ENCODE measurements at regions not wholly inside any gene's neighbourhood (a gene's known extent, or its start where the extent isn't known, plus 50 kb on each side); places are given as distances from the start of the nearest gene placed in this dataset.

DNA sequence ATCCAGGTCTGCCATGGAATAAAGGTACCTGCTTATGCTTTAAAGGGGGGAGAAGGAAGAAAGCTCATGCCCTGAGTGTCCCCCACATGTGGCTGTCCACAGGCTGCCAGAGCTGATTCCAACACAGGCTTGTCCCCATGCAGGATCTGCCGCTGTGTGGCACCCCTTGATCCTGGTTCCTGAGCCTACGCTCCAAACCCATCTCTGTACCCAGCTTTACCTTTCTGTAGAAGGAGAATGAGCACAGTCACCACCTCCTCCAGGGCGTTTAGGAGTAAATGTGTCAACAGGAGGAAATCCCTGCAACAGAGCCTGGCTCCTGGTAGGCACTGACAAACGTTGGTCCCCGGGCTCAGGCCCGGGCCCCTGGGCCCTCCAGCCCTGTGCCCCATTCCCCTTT is 175.6 kb downstream of the RBFOX3 start:
- in situ Hi-C loops (cut with MboI; ENCODE audit: low pct_unique_long_range_greater_than_20kb in 2 of 9, low sequenced_read_pairs in 9 of 9, unreplicated experiment in 9 of 9), result no loop called here
- Histone ChIP-seq H3K27ac (no peak overlapping the region), H3K4me3 (no peak overlapping the region), H3K4me1 (replicated peaks in 1 of 2) (peaks cover 28% of the 10 kb centered on the region in 2 donors)
- no peak for ATAC-seq (replicated peaks in 6 of 8)
- 0 to 90% (median 50%) methylated on average over 2 of the region's 6 CpGs; no CpG with 5 or more reads in 6 of the 10 experiments for WGBS, 10 experiments

DNA sequence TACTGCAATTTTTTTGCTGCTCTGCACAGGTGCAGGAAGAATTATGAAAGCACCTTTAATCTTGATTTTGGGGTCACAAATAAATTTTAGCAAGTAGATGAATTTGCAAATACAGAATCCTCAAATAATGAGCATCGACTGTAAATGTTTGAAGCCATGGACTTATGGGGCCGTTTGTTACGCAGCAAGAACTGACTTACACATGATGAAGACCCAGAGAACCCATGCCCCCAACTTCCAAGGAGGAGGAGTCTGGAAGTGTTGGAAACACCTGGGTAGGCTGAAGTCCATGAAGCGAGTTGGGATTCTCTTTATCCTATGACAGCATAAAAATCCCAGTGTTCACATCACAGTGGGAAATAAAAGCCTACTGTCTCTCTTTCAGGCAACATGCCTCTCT is 176.6 kb downstream of the RBFOX3 start:
- Histone ChIP-seq H3K27ac (no peak overlapping the region), H3K4me3 (no peak overlapping the region), H3K4me1 (replicated peaks in 1 of 2) (peaks cover 19 to 22% of the 10 kb centered on the region in 2 donors)
- WGBS, 10 experiments, result 52 to 92% (median 80%) methylated on average over 2 to 3 of the region's 4 CpGs; no CpG with 5 or more reads in 3 of the 10 experiments
- ATAC-seq (replicated peaks in 6 of 8), result no peak
- in situ Hi-C loops (cut with MboI; ENCODE audit: low pct_unique_long_range_greater_than_20kb in 2 of 9, low sequenced_read_pairs in 9 of 9, unreplicated experiment in 9 of 9), result no loop called here

DNA sequence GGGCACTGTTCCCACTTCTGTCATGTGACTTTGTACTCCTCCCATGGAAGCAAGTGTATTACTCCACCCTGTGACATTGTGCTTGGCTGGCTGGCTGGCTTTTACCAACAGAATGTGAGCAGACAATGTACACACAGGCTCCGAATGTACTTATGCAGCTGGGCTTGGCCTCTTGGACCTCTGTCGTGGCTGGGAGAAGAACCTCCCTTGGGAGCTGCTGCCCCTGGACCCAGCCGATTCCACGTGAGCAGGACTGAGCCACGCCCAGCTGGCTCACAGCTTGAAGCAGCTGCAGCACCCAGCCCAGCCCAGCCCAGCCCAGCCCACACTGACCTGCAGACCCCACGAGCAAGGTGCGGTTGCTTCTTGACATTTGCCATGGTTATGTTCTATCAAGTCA is 177.5 kb downstream of the RBFOX3 start:
- no peak overlapping the region for H3K27ac ChIP-seq
- WGBS, 10 experiments, result 0% methylated on average over 1 of the region's 7 CpGs; no CpG with 5 or more reads in 9 of the 10 experiments
- peaks cover 11 to 13% of the 10 kb centered on the region in 2 donors for H3K4me1 ChIP-seq (replicated peaks in 1 of 2)
- peak in 7 of 8 experiments; percentile 26 to 94 (median 55) for ATAC-seq (replicated peaks in 6 of 8)
- in situ Hi-C loops (cut with MboI; ENCODE audit: low pct_unique_long_range_greater_than_20kb in 2 of 9, low sequenced_read_pairs in 9 of 9, unreplicated experiment in 9 of 9), result no loop called here
- H3K4me3 ChIP-seq, result no peak overlapping the region

DNA sequence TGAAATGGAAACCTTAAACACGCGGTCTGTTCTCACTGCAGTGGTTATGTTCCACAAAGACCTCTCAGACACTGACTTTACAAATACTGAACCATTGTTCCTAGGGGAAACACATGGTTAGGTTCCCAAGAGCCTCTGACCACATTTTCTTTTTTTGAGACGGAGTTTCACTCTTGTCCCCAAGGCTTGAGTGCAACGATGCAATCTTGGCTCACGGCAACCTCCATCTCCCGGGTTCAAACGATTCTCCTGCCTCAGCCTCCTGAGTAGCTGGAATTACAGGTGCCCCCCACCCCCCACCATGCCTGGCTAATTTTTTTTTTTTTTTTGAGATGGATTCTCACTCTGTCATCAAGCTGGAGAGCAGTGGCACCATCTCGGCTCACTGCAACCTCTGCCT is 179.7 kb downstream of the RBFOX3 start:
- Histone ChIP-seq H3K4me3 (no peak overlapping the region), H3K4me1 (replicated peaks in 1 of 2) (no peaks in the 10 kb centered on the region), H3K27ac (no peak overlapping the region)
- 22 to 85% (median 77%) methylated on average over 2 to 7 of the region's 8 CpGs; no CpG with 5 or more reads in 2 of the 10 experiments for WGBS, 10 experiments
- no peak for ATAC-seq (replicated peaks in 6 of 8)
- in situ Hi-C loops (cut with MboI; ENCODE audit: low pct_unique_long_range_greater_than_20kb in 2 of 9, low sequenced_read_pairs in 9 of 9, unreplicated experiment in 9 of 9), result no loop called here

DNA sequence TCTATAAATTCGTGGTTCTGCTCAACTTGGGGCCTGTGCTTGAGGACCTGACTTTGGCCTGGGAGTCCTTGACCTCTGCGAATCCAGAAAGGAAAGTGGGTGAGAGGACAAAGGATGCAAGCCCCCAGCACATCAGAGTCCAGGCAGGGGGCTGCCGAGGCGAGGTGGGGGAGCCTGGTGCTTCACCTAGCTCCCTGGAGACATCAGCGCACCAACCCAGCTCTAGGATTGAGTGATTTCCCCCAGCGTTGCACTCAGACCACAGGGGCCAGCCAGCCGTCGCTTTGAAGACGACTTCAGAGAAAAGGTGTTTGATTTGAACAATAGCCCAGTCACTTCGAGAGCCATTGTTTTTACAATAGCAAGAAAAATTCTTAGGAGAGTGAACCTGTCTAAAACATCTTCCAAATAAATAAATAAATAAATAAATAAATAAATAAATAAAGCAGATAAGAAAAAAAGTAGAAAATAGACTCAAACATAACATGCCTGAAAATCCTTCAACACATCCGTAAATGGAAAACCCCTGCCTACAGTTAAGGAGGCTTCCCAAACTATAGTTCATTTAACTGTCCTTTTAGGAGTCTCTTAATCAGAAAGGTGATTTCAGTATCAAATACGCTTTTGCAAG is 180.9 kb downstream of the RBFOX3 start:
- H3K4me1 ChIP-seq (replicated peaks in 1 of 2), result no peaks in the 10 kb centered on the region
- ATAC-seq (replicated peaks in 6 of 8), result no peak
- in situ Hi-C loops (cut with MboI; ENCODE audit: low pct_unique_long_range_greater_than_20kb in 2 of 9, low sequenced_read_pairs in 9 of 9, unreplicated experiment in 9 of 9), result no loop called here
- WGBS, 10 experiments, result 25 to 100% (median 70%) methylated on average over 1 to 11 of the region's 12 CpGs; no CpG with 5 or more reads in 1 of the 10 experiments
- no peak overlapping the region for H3K4me3 ChIP-seq
- no peak overlapping the region for H3K27ac ChIP-seq

DNA sequence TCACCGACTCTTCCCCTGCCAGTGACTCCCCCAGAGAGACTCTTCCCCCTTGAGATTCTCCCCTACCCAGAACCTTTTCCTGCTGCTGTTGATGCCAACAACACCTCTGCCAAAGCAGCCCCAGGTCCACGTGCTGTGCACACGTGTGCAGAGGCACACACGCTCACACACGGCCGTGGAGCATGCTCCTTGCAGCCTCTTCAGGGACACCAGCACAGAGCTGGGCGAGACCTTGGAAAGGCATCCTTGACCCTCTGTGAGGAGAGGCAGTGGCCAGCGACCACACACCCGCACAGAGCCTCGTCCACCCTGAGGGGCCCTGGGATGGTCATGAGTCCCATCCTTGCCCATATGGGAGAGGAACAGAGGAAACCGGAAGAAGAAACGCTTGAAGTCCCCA is 181.9 kb downstream of the RBFOX3 start:
- no peaks in the 10 kb centered on the region for H3K4me1 ChIP-seq (replicated peaks in 1 of 2)
- no peak overlapping the region for H3K4me3 ChIP-seq
- H3K27ac ChIP-seq, result no peak overlapping the region
- ATAC-seq (replicated peaks in 6 of 8), result no peak
- in situ Hi-C loops (cut with MboI; ENCODE audit: low pct_unique_long_range_greater_than_20kb in 2 of 9, low sequenced_read_pairs in 9 of 9, unreplicated experiment in 9 of 9), result no loop called here
- 25 to 86% (median 80%) methylated on average over 1 to 4 of the region's 12 CpGs; no CpG with 5 or more reads in 7 of the 10 experiments for WGBS, 10 experiments

DNA sequence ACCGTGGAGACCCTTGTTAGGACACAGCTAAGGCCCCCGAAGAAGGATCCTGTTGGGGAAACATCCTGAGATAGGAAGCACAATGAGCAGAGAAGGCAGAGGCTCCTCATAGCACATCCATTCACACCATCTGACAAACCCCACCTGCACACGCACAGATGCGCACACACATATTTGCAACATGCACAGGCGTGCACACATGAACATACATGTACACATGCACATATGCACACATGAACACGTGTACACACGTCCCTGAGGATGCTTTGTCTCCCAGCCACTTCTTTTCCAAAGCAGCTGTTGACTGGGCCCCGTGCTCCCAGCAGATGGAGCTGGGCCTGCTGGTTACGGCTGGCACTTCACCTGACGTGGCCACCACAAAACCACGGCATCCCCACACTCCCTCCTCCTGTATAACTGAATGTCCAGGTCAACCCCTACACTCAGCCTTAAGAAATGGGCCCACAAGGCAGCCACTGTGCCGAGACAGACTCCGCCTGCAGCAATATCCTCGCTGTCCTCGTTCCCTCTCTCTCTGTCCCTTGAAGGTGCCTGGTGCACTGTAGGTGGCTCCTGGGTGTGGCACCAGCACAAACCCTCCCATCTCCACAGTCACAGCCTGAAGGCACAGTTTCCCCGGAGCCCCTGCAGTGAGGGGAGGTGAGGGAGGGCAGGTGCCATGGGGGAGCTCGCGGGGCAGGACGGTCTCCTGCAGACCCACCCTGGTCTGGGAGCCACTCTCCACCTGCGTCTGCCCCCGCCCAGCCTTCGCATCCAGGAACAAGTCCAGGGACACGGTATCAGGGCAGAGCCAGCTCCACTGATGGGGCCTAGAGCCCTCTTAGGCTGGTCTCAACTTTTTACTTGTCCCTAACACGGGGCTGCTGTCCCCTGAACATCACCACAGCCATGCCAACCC is 183.0 kb downstream of the RBFOX3 start:
- in situ Hi-C loops (cut with MboI; ENCODE audit: low pct_unique_long_range_greater_than_20kb in 2 of 9, low sequenced_read_pairs in 9 of 9, unreplicated experiment in 9 of 9), result no loop called here
- no peak overlapping the region for H3K4me3 ChIP-seq

DNA sequence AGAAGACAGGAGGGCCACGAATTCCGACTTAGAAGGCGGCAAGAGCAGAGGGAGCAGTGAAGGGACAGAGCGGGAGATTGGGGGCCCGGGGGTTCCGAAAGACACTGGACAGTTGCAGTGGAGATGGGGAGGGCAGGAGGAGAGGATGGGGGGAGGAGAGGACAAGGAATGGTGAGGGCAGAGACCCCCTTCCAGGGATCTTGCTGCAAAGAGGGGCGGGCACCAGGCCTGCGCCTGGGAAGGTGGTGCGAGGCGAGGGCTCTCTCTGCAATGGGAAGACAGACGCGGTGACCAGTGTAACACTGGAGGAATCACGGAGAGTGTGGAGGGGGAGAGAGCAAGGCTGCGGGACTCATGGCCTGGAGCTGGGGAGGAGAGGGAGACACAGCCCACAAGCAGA is 185.2 kb downstream of the RBFOX3 start:
- in situ Hi-C loops (cut with MboI; ENCODE audit: low pct_unique_long_range_greater_than_20kb in 2 of 9, low sequenced_read_pairs in 9 of 9, unreplicated experiment in 9 of 9), result no loop called here
- Histone ChIP-seq H3K4me1 (replicated peaks in 1 of 2) (peaks cover 0 to 6% of the 10 kb centered on the region in 2 donors), H3K27ac (no peak overlapping the region), H3K4me3 (no peak overlapping the region)
- WGBS, 10 experiments, result 20 to 100% (median 72%) methylated on average over 1 to 4 of the region's 14 CpGs; no CpG with 5 or more reads in 4 of the 10 experiments
- no peak for ATAC-seq (replicated peaks in 6 of 8)

More for the DNA sequence above, 183.0 kb downstream of the RBFOX3 start:
- peak in 3 of 8 experiments; percentile 13 to 15 (median 15) for ATAC-seq (replicated peaks in 6 of 8)
- Histone ChIP-seq H3K4me1 (replicated peaks in 1 of 2) (no peaks in the 10 kb centered on the region), H3K27ac (no peak overlapping the region)
- whole genome bisulfite sequencing, 10 experiments, result 0 to 100% (median 70%) methylated on average over 1 to 6 of the region's 24 CpGs; no CpG with 5 or more reads in 2 of the 10 experiments

DNA sequence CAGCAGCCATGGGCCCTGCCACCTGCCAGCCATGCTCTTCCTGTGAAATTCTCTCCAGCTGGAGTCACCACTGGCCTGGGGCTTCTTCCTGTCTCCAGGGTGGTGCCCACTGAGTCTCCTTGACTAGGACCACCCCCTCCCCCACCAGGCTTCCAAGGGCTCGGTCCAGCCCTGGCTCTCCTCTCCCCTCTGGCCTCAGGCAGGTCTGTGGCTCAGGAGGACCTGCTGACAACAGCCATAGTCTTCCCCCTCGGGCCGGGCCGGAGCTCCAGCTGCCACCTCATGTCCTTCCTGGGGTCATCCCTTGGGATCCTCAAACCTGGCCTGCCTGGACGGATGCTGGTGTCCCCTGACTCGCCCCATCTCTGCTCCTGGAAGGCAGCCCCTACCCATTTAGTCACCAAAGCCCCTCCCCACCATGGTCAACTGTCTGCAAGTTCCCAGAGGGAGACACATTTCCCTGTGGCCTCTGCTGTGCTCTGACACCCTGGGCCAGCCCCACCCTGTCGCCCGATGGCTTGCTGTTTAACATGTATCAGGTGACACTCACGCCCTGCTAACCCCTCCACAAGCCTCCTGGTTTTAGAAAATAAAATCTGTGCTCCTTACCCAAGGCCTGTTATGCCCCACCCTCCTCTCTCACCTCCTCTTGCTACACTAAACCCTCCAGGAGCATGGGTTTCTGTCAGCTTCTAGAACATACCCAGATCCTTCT is 186.2 kb downstream of the RBFOX3 start:
- 32 to 90% (median 60%) methylated on average over 1 to 4 of the region's 9 CpGs; no CpG with 5 or more reads in 5 of the 10 experiments for WGBS, 10 experiments
- no peak overlapping the region for H3K27ac ChIP-seq
- in situ Hi-C loops (cut with MboI; ENCODE audit: low pct_unique_long_range_greater_than_20kb in 2 of 9, low sequenced_read_pairs in 9 of 9, unreplicated experiment in 9 of 9), result loop anchor here in 2 of 9 experiments (25.0 kb wide), 1 partner anchor 288 kb away; no protein-coding TSS in a partner anchor
- no peak overlapping the region for H3K4me3 ChIP-seq
- peaks cover 0 to 12% of the 10 kb centered on the region in 2 donors for H3K4me1 ChIP-seq (replicated peaks in 1 of 2)
- peak in 1 of 8 experiments; percentile 19 for ATAC-seq (replicated peaks in 6 of 8)

DNA sequence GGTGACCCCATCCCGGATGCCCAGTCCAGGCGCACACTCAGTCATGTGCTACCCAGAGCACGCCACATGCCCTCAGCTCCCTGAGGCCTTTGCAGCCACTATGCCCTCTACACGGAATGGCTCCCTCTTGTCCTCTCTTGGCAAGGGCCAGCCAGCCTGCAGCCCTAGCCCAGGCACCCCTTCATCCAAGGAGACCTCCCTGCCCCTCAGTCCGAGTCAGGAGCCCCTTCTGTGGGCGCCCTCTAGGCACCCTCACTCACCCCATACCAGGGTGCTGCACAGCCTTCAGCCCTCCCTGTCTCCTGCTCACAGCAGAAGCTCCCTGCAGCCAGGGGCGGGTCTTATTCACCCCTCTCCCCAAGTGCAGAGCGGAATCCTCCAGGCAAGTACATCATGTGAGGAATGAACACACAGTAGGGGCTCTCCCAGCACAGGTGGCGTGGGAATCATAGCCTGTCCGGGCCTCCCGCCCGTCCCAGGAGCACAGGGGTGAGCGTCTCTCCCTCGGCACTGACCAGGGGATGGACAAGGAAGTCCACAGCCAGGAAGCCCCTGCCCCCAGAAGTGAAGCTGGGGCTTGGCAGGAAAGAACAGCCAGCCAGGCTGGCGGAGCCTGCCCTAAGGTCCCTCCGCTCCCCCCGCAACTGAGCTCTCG is 186.9 kb downstream of the RBFOX3 start:
- H3K4me1 ChIP-seq (replicated peaks in 1 of 2), result peaks cover 0 to 12% of the 10 kb centered on the region in 2 donors
- no peak overlapping the region for H3K27ac ChIP-seq
- 30 to 82% (median 50%) methylated on average over 2 to 5 of the region's 18 CpGs; no CpG with 5 or more reads in 5 of the 10 experiments for WGBS, 10 experiments
- no peak overlapping the region for H3K4me3 ChIP-seq
- no peak for ATAC-seq (replicated peaks in 6 of 8)
- in situ Hi-C loops (cut with MboI; ENCODE audit: low pct_unique_long_range_greater_than_20kb in 2 of 9, low sequenced_read_pairs in 9 of 9, unreplicated experiment in 9 of 9), result loop anchor here in 2 of 9 experiments (25.0 kb wide), 1 partner anchor 288 kb away; no protein-coding TSS in a partner anchor

DNA sequence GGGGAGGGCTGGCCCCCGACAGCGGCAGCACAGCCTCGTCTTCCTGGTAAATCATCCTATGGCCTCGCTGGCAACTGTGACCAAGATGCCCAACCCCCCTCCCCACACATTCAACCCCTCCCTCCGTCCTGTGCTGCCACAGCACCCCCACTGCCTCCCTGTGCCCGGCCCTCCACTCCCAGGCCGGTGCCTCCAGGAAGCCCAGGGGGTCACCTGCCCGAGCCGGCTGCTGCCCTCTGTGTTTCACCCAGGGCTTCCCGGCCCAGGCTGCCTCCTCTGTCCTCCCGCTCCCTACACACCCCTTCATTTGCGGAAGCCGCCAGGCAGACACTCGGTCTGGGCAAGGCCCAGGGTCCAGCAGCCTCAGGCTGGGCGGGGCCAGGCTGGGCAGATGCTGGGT is 188.6 kb downstream of the RBFOX3 start:
- WGBS, 10 experiments, result 27% methylated on average over 3 of the region's 15 CpGs; no CpG with 5 or more reads in 9 of the 10 experiments
- Histone ChIP-seq H3K4me1 (replicated peaks in 1 of 2) (peaks cover 0 to 12% of the 10 kb centered on the region in 2 donors), H3K4me3 (no peak overlapping the region), H3K27ac (no peak overlapping the region)
- in situ Hi-C loops (cut with MboI; ENCODE audit: low pct_unique_long_range_greater_than_20kb in 2 of 9, low sequenced_read_pairs in 9 of 9, unreplicated experiment in 9 of 9), result loop anchor here in 2 of 9 experiments (25.0 kb wide), 1 partner anchor 290 kb away; no protein-coding TSS in a partner anchor
- ATAC-seq (replicated peaks in 6 of 8), result no peak
